NCI-H524 (cell line): ENCODE measurements at regions not wholly inside any gene's neighbourhood (a gene's known extent, or its start where the extent isn't known, plus 50 kb on each side); places are given as distances from the start of the nearest gene placed in this dataset.

ENCODE experiments used
- DNase-seq, 2 experiments: peaks; one replicate each; lab custom pipeline; 2025; lab: John Stamatoyannopoulos, UW

- no peak for DNase-seq
Observed at GRCh38 chr10:131485732-131486131, 174.2 kb upstream of the TCERG1L start.

- DNase-seq: no peak
Observed at GRCh38 chr10:131487822-131488221, 176.3 kb upstream of the TCERG1L start.

DNA sequence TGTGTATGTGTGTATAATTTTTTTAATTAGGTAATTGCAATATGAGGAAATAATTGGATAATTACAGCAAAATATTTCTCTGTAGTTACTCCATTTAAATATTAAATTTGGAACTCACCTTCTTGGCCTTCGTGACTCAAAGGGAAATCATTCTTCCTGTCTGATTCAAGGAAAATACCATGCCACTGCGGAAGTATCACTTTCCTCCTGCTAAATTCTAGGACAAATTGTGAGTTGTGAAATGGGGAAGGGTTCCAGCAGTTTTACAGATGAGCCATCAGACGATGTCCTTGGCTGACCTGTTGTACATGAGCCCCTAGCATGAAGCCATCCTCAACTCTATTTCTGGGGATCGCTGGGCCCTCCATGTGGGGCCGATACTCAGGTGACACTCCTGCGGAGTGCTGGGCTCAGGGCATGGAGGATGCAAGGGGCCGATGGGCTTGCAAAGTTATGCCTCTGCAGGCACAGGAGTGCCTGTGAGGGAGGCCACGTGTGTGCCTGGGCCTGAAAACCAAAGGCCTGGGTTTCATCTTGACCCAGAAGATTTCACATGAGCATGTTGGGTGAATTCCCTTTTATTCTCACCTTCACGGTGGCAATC, 179.6 kb upstream of the TCERG1L start:
- no peak for DNase-seq

- no peak for DNase-seq
Observed at GRCh38 chr10:131492211-131492857, 180.8 kb upstream of the TCERG1L start.

GRCh38 chr10:131493432-131493831, 181.9 kb upstream of the TCERG1L start:
- DNase-seq: no peak

DNA sequence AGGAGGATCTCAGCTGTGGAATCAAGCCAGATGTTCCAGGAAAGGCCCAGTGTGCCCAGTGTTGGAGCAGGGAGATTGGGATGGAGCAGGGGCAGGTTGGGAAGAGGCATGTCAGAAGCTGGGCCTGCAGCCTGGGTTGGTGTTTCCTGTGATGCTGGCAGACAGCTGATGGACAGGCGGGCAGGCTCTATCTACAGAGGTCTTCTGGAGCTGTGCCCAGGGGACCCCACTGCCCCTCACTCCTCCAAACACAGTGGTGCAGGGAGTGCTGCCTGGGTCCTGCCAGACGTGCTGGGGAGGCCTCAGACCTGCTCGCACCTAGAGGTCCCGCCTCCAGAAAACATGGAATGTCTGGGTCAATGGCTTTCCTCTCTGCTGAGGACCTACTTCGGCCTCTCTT, 182.9 kb upstream of the TCERG1L start:
- no peak for DNase-seq

DNA sequence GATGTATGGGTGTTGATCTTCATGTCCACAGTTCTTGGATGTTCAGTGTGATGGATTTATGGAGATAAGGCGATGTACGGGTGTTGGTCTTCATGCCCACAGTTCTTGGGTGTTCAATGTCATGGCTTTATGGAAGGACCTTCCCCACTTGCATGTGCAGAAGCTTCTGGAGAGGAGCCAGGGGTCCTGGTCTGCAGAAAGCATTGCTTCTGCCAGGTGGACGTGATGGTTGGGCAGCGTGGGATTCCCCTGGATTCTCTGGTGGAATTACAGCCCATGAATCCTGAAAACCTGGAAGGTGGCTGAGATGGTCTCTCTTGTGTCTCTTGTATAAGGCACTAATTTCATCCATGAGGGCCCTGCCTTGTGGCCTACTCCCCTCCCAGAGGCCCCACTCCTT, 183.7 kb upstream of the TCERG1L start:
- no peak for DNase-seq

DNA sequence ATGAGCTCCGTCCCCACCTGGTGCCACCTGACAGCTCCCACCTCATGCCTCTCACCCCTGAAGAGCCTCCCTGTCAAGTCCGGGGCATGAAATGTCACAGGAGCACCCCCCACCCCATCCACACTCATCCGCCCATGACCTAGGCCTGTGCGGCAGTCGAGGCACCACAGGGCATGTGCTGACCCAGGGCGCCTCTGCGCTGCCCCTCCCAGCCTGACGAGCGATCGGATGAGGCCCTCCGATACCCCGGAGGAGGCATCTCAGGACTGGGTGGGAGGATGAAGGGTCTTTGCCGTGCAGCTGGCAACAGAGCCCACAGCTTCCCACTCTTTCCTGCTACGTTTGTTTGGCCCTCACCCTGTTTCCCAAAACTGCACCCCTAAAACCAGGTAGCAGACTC, 184.4 kb upstream of the TCERG1L start:
- no peak for DNase-seq

DNA sequence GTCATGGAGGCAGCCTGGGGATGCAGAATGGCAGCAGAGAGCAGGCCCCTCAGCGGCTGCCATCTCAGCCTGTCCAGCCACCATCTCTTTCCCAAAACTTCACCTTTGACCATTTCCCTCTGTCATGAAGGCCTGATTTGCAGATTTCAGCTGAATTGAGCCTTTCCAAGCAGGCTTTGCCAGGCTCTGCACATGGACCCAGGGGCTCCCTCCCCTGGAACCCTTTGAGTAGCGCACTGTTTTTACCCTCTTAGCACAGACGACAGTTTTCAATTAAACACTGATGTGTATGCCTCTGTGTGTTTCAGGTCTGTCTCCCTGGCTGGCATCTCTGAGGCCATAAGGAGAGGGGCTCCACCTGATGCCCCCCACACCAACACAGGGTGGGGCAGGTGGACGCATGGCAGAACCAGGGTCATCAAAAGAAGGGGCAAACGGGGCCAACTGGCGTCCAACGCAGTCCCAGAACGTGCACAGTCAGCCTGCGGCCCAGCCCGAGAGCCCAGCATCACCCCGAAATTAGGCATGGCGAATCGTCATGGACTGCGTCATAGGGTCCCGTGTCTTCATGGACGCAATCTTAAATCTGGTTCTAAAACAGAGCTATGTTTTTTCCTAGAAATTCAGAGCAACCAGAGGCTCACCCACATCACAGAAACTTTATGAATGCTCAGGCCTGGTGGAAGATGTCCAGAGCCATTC, 185.0 kb upstream of the TCERG1L start:
- no peak for DNase-seq

DNA sequence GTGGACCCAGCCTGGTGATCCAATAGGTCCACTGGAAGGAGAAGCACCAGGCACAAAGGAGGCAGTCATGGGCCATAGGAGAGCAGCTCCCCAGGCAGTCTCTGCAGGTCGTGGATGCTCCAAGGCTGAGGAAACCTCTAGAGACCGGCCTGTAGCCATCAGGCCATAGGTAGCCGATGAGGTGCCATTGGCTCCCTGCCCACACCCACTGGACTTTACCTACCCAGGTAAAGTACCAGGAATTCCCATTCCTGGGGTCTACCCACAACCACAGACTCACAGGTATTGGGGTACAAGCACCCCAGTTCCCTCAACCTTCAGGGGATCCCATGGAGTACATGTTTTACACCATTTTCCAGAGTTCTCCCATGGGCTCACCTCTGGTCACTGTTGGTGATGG, 188.0 kb upstream of the TCERG1L start:
- DNase-seq: no peak

DNA sequence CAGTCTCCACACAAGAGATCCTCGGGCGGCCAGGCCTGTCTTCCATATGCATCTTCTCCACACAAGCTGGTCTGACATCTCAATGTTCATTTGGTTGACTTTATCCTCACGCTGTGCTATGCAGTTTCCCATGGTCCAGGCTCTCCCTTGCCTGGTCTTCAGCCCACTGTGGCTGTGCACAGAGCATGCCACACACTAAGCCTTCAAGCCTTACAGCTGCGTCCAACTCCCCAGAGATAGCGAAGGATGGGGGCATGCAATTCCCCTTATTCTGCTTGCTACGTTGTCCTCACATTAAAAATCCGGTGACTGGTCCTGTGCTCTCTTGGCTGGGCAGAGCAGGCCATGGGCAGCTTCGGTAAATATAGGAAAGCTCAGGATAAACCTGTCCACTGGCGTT, 188.7 kb upstream of the TCERG1L start:
- no peak for DNase-seq

DNA sequence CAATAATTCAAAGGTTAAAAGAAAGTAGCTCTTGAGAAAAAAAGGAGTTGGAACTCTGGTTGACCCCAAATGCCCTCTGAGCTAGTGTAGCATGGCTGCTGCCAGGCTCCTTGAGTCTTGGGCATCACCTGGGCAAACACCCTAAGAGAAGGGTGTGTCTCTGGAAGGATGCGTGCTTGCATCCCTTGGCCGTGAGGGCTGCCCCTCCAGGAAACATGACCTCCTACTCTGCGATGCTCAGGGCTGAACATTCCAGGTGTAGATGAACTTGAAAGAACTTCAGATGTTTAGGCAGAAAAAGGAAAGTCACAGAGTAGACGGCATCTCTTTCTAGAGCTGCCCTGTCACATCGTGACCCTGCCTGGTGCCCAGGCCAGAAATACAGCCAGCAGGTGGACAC, 189.4 kb upstream of the TCERG1L start:
- no peak for DNase-seq

GRCh38 chr10:131503992-131504391, 192.5 kb upstream of the TCERG1L start:
- no peak for DNase-seq

DNA sequence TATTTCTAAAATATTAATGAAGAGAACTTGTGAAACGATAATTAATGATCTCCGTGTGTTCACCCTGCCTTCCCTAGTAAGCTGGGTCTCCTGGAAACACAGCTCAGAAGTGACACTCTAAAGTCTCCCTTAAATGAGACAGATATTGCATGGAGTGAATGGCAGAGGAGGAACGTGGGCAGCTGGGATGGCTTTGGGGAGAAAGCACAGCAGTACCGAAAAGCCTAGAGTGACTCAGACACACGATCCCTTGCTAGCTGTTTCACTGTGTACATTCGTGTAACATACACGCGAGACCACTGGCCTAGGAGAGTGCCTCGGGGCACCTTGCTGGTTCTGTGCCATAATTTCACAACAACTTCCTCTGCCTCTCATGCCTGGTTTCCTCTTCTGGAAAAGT, 199.9 kb upstream of the TCERG1L start:
- DNase-seq: no peak

DNA sequence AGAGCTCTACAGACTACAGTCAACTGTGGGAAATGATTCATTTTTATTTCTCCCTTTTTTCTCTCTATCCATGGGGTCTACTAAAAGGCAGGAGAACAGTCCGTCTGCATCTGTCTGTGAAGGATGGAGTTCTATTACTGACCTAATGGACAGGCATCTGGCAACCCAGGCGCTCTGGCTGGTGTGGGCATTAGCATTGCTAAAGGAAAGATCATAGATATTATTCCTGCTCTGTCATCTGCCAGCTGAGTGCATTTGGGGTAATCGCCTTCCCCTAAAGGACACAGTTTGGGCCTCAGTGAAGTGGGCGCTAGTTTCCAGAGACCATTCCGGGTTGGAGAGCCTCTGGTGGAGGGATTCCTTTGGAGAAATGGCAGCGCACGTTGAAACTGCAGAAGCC, 201.3 kb upstream of the TCERG1L start:
- no peak for DNase-seq

- DNase-seq: no peak
Observed at GRCh38 chr10:131513445-131513844, 201.9 kb upstream of the TCERG1L start.

DNA sequence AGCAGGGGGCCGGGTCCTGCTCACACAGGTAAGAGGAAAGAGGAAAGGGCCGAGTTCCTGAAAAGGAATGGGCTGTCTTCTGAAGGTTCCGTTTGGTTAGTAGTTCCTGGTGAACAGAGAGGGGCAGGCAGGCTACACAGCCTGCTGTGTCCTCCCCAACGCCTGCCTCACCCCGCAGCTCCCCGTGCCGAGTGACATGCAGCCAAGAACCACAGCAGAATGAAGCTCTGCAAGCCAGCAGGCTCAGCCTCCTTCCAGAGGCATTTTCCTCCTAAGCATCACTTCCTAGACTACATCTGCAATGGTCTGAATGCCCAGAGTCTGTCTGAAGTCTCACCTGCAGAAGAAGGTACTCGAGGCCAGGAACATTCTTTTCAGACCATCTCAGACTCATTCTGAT, 202.4 kb upstream of the TCERG1L start:
- no peak for DNase-seq

GRCh38 chr10:131514454-131514853, 202.9 kb upstream of the TCERG1L start:
- no peak for DNase-seq

GRCh38 chr10:131516285-131516684, 204.8 kb upstream of the TCERG1L start:
- no peak for DNase-seq

DNA sequence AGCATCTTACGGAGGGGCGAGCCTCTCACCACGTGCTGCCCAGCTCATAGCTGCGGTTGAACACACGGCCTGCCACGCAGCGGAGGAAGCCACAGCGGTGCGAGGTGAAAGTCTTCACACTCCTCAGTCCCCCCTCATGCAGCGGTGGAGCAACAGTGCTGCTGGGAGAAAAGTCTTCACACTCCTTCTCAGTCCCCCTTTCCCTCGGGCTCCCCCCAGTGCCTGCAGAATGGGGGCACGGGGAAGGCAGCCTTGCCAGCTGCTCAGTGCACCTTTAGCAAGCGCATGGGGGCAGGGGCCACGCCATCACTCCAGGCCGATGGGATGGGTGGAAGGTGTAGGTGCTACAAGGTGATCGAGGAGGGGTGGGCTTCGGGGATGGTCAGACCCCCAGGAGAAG, 206.3 kb upstream of the TCERG1L start:
- DNase-seq: no peak

DNA sequence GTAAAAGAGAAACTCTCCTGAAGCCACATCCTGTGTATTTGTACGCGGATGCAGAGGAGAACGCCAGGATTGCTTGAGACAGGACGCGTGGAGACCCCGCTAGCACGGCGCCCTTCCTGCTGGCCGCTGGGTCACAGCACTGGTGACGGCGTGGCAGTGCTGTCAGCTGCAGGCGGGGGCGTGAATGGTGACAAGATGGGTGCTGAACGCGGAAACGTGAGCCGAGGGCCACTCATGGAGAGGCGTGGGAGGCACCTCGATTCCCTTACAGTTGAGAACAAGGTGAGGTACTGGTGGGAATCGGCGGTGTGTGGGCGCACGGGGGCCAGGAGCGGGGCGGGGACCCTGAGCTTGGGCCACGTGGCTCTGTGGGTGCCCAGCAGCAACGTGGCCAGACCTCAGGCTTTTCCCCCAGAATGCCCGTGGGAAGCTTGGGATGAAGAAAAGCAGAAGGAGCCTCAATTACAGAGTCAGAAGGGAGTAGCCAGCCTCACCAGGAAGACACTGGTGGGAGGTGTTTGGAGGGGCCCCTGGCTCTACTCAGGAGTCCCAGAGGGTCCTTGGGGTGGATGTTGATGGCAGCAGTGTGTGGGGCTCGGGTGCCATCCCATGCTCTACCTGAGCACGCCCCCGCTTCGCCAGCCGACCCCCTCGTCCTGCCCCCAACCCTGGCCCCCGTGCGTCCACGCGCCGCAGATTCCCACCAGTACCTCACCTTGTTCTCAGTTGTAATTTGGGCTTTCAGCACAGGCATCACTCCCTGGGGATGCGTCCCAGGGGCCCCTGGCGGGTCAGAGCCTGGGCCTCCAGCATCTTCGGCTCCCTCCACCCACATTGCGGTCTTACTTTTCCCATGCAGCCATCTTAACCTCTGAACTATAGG, 208.4 kb upstream of the TCERG1L start:
- DNase-seq: no peak
